ENCODE measurements at regions not wholly inside any gene's neighbourhood (a gene's known extent, or its start where the extent isn't known, plus 50 kb on each side); places are given as distances from the start of the nearest gene placed in this dataset.

DNA sequence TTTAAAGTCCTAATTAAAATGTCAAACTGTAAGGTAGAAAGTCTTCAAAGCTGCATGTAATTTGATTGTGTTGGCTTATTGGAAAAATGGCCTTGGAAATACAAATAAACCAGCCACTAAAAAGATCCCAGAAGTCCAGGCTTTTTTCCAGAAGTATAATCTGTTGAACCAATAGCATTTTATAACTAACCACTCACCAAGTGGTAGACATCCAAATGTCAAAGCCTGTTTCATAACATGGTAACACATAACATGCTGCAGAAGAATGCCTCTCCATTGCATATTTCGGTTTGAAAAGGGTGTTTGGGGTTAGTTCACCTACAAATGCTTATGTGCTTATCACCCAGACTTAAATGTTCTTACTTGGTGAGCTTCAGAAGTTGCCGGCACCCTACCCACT, 183.7 kb upstream of the DIO2 start:
- no peaks in the 10 kb centered on the region for H3K9me2 ChIP-seq (replicated peaks; ENCODE audit: control insufficient read depth, low read length)
- H4K20me1 ChIP-seq (ENCODE audit: control insufficient read depth, insufficient read depth, low read depth, low read length) = no peaks in the 10 kb centered on the region
- no peaks in the 10 kb centered on the region for H3K9me3 ChIP-seq (ENCODE audit: control insufficient read depth, insufficient read depth, low read length)
- no peak for TF ChIP-seq EZH2phosphoT487 (IDR thresholded peaks at IDR 0.05; ENCODE audit: borderline replicate concordance, low read length)
- TF ChIP-seq, protein P1, sequence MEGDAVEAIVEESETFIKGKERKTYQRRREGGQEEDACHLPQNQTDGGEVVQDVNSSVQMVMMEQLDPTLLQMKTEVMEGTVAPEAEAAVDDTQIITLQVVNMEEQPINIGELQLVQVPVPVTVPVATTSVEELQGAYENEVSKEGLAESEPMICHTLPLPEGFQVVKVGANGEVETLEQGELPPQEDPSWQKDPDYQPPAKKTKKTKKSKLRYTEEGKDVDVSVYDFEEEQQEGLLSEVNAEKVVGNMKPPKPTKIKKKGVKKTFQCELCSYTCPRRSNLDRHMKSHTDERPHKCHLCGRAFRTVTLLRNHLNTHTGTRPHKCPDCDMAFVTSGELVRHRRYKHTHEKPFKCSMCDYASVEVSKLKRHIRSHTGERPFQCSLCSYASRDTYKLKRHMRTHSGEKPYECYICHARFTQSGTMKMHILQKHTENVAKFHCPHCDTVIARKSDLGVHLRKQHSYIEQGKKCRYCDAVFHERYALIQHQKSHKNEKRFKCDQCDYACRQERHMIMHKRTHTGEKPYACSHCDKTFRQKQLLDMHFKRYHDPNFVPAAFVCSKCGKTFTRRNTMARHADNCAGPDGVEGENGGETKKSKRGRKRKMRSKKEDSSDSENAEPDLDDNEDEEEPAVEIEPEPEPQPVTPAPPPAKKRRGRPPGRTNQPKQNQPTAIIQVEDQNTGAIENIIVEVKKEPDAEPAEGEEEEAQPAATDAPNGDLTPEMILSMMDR (IDR thresholded peaks at IDR 0.05; ENCODE audit: low read depth, low read length, poor library complexity, severe bottlenecking) = no peak
- no peaks in the 10 kb centered on the region for H3K36me3 ChIP-seq (ENCODE audit: control insufficient read depth, low read length)
- H3K27ac ChIP-seq (ENCODE audit: low read depth, low read length) = no peak overlapping the region
- H3K4me1 ChIP-seq (ENCODE audit: control insufficient read depth, low read length) = no peaks in the 10 kb centered on the region
- H3K27me3 ChIP-seq (ENCODE audit: control insufficient read depth, low read length) = no peaks in the 10 kb centered on the region
- H3K79me2 ChIP-seq (ENCODE audit: control insufficient read depth, low read length) = no peaks in the 10 kb centered on the region
- H3F3A ChIP-seq (ENCODE audit: control insufficient read depth, insufficient read depth) = no peaks in the 10 kb centered on the region
- no peak overlapping the region for H3K4me3 ChIP-seq (ENCODE audit: low read length)
- H3K4me2 ChIP-seq (ENCODE audit: low read length) = no peak overlapping the region

DNA sequence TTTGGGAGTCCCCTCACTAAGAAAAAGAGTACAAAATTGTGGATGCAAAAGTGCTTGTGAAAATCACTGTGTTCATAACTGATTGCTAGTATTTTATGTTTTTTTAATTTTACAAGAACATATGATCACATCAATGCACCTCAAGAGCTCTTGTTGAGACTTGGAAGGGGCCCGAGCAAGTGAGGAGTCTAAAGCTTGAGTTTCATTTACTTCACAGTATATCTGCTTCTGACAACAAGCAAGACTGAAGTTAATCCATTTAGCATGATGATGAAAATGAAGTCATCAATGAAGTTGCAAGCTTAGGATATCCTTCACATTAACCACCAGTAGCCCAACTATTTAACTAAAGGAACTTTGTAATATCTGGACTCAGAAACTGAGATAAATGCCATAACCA, 182.5 kb upstream of the DIO2 start:
- no peaks in the 10 kb centered on the region for H3K9me2 ChIP-seq (replicated peaks; ENCODE audit: control insufficient read depth, low read length)
- no peaks in the 10 kb centered on the region for H4K20me1 ChIP-seq (ENCODE audit: control insufficient read depth, insufficient read depth, low read depth, low read length)
- no peaks in the 10 kb centered on the region for H3K36me3 ChIP-seq (ENCODE audit: control insufficient read depth, low read length)
- no peak overlapping the region for H3K27ac ChIP-seq (ENCODE audit: low read depth, low read length)
- no peak overlapping the region for H3K4me2 ChIP-seq (ENCODE audit: low read length)
- no peaks in the 10 kb centered on the region for H3K27me3 ChIP-seq (ENCODE audit: control insufficient read depth, low read length)
- TF ChIP-seq EZH2phosphoT487 (IDR thresholded peaks at IDR 0.05; ENCODE audit: borderline replicate concordance, low read length) = no peak
- TF ChIP-seq, protein P1 (IDR thresholded peaks at IDR 0.05; ENCODE audit: low read depth, low read length, poor library complexity, severe bottlenecking) = no peak
- no peak overlapping the region for H3K4me3 ChIP-seq (ENCODE audit: low read length)
- no peaks in the 10 kb centered on the region for H3K9me3 ChIP-seq (ENCODE audit: control insufficient read depth, insufficient read depth, low read length)
- no peaks in the 10 kb centered on the region for H3K4me1 ChIP-seq (ENCODE audit: control insufficient read depth, low read length)
- H3F3A ChIP-seq (ENCODE audit: control insufficient read depth, insufficient read depth) = no peaks in the 10 kb centered on the region
- no peaks in the 10 kb centered on the region for H3K79me2 ChIP-seq (ENCODE audit: control insufficient read depth, low read length)

DNA sequence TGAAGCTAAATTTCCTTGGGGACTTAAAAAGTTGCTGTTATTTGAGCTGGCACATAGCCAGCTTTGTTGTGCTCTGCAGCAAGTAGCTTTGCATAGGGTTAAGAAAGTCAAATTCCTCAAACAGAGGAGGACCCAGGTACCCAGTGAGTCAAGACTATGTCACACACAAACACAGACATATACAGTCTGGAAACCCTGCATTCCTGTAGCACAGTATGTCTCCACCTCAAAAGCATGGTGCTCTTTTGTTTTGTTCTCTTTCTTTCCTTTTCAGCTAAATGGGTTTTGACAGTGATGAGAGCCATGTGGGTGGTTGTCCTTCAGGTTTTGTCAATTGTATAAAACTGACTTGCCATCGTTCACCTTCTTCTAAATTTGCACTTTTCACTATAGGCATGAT, 179.6 kb upstream of the DIO2 start:
- no peaks in the 10 kb centered on the region for H3K79me2 ChIP-seq (ENCODE audit: control insufficient read depth, low read length)
- no peak overlapping the region for H3K4me3 ChIP-seq (ENCODE audit: low read length)
- no peaks in the 10 kb centered on the region for H3K36me3 ChIP-seq (ENCODE audit: control insufficient read depth, low read length)
- no peak overlapping the region for H3K27ac ChIP-seq (ENCODE audit: low read depth, low read length)
- no peak for TF ChIP-seq EZH2phosphoT487 (IDR thresholded peaks at IDR 0.05; ENCODE audit: borderline replicate concordance, low read length)
- TF ChIP-seq, protein P1 (IDR thresholded peaks at IDR 0.05; ENCODE audit: low read depth, low read length, poor library complexity, severe bottlenecking) = no peak
- H3K9me2 ChIP-seq (replicated peaks; ENCODE audit: control insufficient read depth, low read length) = no peaks in the 10 kb centered on the region
- H3K4me1 ChIP-seq (ENCODE audit: control insufficient read depth, low read length) = no peaks in the 10 kb centered on the region
- no peaks in the 10 kb centered on the region for H3K27me3 ChIP-seq (ENCODE audit: control insufficient read depth, low read length)
- no peak overlapping the region for H3K4me2 ChIP-seq (ENCODE audit: low read length)
- H3F3A ChIP-seq (ENCODE audit: control insufficient read depth, insufficient read depth) = no peaks in the 10 kb centered on the region
- no peaks in the 10 kb centered on the region for H3K9me3 ChIP-seq (ENCODE audit: control insufficient read depth, insufficient read depth, low read length)
- H4K20me1 ChIP-seq (ENCODE audit: control insufficient read depth, insufficient read depth, low read depth, low read length) = no peaks in the 10 kb centered on the region

All from DOHH2 (cell line).